GM11168 (cell line): ENCODE measurements at regions not wholly inside any gene's neighbourhood (a gene's known extent, or its start where the extent isn't known, plus 50 kb on each side); places are given as distances from the start of the nearest gene placed in this dataset.

Experiments
- in situ Hi-C: fragments of 300-500 bp; cut with MboI; formaldehyde crosslinking; loops from one replicate; pipeline ENCODE4 v1.12.0; 2022; ENCODE audit warnings: low sequenced_read_pairs; ENCODE audit not compliant: unreplicated experiment

- in situ Hi-C loops: no loop called here
Measured at GRCh38 chr5:167624053-167624452, 667.4 kb upstream of the WWC1 start.

GRCh38 chr5:167626341-167627123 is 664.9 kb upstream of the WWC1 start:
- in situ Hi-C loops: no loop called here

GRCh38 chr5:167629634-167630033 is 661.8 kb upstream of the WWC1 start:
- in situ Hi-C loops: no loop called here

GRCh38 chr5:167631191-167631590 is 660.3 kb upstream of the WWC1 start:
- in situ Hi-C loops: no loop called here

- in situ Hi-C loops: no loop called here
Measured at GRCh38 chr5:167633114-167633513, 658.3 kb upstream of the WWC1 start.

GRCh38 chr5:167633931-167634341 is 657.5 kb upstream of the WWC1 start:
- in situ Hi-C loops: no loop called here

GRCh38 chr5:167634432-167634831 is 657.0 kb upstream of the WWC1 start:
- in situ Hi-C loops: no loop called here

GRCh38 chr5:167638816-167639215 is 652.6 kb upstream of the WWC1 start:
- in situ Hi-C loops: no loop called here

GRCh38 chr5:167639273-167639672 is 652.2 kb upstream of the WWC1 start:
- in situ Hi-C loops: no loop called here

GRCh38 chr5:167639766-167640165 is 651.7 kb upstream of the WWC1 start:
- in situ Hi-C loops: no loop called here

- in situ Hi-C loops: no loop called here
Measured at GRCh38 chr5:167642181-167642580, 649.3 kb upstream of the WWC1 start.

GRCh38 chr5:167642779-167643517 is 648.5 kb upstream of the WWC1 start:
- in situ Hi-C loops: no loop called here

- in situ Hi-C loops: no loop called here
Measured at GRCh38 chr5:167643631-167644280, 647.7 kb upstream of the WWC1 start.

- in situ Hi-C loops: no loop called here
Measured at GRCh38 chr5:167644619-167645018, 646.8 kb upstream of the WWC1 start.

GRCh38 chr5:167649471-167649870 is 642.0 kb upstream of the WWC1 start:
- in situ Hi-C loops: no loop called here

- in situ Hi-C loops: no loop called here
Measured at GRCh38 chr5:167652690-167653089, 638.8 kb upstream of the WWC1 start.

GRCh38 chr5:167653645-167654106 is 637.8 kb upstream of the WWC1 start:
- in situ Hi-C loops: no loop called here

GRCh38 chr5:167657016-167657415 is 634.4 kb upstream of the WWC1 start:
- in situ Hi-C loops: no loop called here

- in situ Hi-C loops: no loop called here
Measured at GRCh38 chr5:167658889-167659288, 632.6 kb upstream of the WWC1 start.

- in situ Hi-C loops: no loop called here
Measured at GRCh38 chr5:167661605-167662004, 629.8 kb upstream of the WWC1 start.

GRCh38 chr5:167664222-167664804 is 627.1 kb upstream of the WWC1 start:
- in situ Hi-C loops: no loop called here
